ENCODE measurements at regions not wholly inside any gene's neighbourhood (a gene's known extent, or its start where the extent isn't known, plus 50 kb on each side); places are given as distances from the start of the nearest gene placed in this dataset.

- TF ChIP-seq CTCF (IDR thresholded peaks at IDR 0.05) (no peak), POLR2A (IDR thresholded peaks at IDR 0.05) (no peak)
Measured at GRCh38 chr2:20565101-20565622, 85.7 kb downstream of the HS1BP3 start.
